ENCODE measurements at regions not wholly inside any gene's neighbourhood (a gene's known extent, or its start where the extent isn't known, plus 50 kb on each side); places are given as distances from the start of the nearest gene placed in this dataset.

DNA sequence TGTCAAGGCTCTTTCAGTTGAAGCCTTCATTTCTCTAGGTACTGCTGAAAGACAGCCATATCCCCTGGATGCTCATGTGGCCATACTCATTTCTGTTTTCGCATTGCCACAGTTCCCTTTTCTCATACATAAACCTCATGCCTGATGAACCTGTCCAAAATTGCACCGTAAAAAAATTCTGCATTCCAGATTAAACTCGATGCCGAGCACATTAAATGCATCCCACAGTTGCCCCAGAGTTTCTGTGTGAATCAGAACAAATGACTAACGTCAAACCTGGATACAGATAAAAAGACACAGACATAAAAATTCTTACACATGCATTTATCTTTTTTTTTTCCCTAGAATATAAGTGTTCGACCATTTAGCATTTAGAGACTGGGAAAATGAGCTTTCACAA lies 288.2 kb downstream of the COG6 start:
- Mint-ChIP-seq H3K9me3 (peaks cover 5% of the 10 kb centered on the region), H3K36me3 (ENCODE audit: low read depth) (no peaks in the 10 kb centered on the region), H3K27me3 (ENCODE audit: low read depth) (peaks cover 10% of the 10 kb centered on the region), H3K27ac (no peak overlapping the region), H3K4me1 (peaks cover 24% of the 10 kb centered on the region), H3K4me3 (no peak overlapping the region)
- TF ChIP-seq, protein P1, sequence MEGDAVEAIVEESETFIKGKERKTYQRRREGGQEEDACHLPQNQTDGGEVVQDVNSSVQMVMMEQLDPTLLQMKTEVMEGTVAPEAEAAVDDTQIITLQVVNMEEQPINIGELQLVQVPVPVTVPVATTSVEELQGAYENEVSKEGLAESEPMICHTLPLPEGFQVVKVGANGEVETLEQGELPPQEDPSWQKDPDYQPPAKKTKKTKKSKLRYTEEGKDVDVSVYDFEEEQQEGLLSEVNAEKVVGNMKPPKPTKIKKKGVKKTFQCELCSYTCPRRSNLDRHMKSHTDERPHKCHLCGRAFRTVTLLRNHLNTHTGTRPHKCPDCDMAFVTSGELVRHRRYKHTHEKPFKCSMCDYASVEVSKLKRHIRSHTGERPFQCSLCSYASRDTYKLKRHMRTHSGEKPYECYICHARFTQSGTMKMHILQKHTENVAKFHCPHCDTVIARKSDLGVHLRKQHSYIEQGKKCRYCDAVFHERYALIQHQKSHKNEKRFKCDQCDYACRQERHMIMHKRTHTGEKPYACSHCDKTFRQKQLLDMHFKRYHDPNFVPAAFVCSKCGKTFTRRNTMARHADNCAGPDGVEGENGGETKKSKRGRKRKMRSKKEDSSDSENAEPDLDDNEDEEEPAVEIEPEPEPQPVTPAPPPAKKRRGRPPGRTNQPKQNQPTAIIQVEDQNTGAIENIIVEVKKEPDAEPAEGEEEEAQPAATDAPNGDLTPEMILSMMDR (IDR thresholded peaks at IDR 0.05; ENCODE audit: unreplicated experiment in 3 of 3) = no peak

DNA sequence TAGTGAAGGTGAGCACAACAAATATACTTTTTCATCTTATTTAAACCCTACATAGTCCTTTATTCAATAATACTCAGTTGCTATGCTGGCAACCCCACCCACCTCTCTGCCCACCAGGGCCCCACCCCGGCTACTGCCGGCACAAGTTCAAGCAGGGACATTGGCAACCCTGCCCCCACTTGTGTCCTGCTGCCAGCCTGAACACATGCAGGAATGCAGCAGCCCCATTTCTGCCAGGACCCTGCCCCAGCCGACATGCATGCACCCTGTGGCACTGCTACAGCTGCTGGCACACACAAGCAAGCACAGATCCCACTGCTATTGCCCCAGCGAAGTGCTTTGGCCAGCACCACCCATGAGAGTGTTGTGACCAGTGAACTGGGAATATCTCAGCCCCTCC lies 289.8 kb downstream of the COG6 start:
- Mint-ChIP-seq H3K9me3 (peaks cover 5% of the 10 kb centered on the region), H3K4me3 (no peak overlapping the region), H3K4me1 (peaks cover 19% of the 10 kb centered on the region), H3K36me3 (ENCODE audit: low read depth) (no peaks in the 10 kb centered on the region), H3K27me3 (ENCODE audit: low read depth) (peaks cover 7% of the 10 kb centered on the region), H3K27ac (no peak overlapping the region)
- TF ChIP-seq, protein P1 (IDR thresholded peaks at IDR 0.05; ENCODE audit: unreplicated experiment in 3 of 3) = no peak

DNA sequence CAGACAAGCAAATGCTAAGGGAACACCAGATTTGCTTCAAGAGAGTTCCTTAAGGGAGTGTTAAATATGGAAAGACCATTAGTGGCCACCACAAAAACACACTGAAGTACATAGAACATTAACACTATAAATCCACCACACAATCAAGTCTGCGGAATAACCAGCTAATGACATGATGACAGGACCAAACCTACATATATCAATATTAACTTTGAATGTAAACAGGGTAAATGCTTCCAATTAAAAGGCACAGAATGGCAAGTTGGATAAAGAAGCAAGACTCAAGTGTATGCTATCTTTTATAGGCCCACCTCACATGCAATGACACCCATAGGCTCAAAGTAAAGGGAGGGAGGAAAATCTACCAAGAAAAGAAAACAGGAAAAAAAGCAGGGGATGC lies 291.3 kb downstream of the COG6 start:
- Mint-ChIP-seq H3K36me3 (ENCODE audit: low read depth) (no peaks in the 10 kb centered on the region), H3K4me3 (no peak overlapping the region), H3K9me3 (peaks cover 5% of the 10 kb centered on the region), H3K27me3 (ENCODE audit: low read depth) (peaks cover 7% of the 10 kb centered on the region), H3K27ac (no peak overlapping the region), H3K4me1 (peaks cover 18% of the 10 kb centered on the region)
- TF ChIP-seq, protein P1 (IDR thresholded peaks at IDR 0.05; ENCODE audit: unreplicated experiment in 3 of 3) = no peak

DNA sequence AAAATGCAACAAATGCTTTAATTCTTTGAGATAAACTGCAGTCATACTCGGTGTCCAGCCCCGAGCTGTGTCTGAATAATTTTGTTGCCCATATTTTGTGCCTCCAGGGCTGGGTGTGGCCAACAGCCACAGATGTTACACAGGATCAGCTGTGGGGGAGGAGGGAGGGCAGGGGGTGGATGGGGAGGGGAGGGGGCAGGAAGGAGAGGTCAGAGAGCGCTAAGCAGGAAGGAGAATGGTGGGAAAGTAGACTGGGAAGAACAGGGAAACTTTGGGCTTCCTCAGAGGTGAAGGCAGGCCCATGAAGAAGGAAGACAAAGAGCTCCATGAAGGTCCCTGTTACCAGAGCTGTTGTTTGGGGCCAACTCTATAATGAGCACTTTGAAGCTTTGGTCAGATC lies 295.8 kb downstream of the COG6 start:
- Mint-ChIP-seq H3K27ac (no peak overlapping the region), H3K4me3 (no peak overlapping the region), H3K27me3 (ENCODE audit: low read depth) (peaks cover 6% of the 10 kb centered on the region), H3K36me3 (ENCODE audit: low read depth) (no peaks in the 10 kb centered on the region), H3K9me3 (peaks cover 5% of the 10 kb centered on the region), H3K4me1 (peaks cover 9% of the 10 kb centered on the region)
- TF ChIP-seq, protein P1 (IDR thresholded peaks at IDR 0.05; ENCODE audit: unreplicated experiment in 3 of 3) = no peak

DNA sequence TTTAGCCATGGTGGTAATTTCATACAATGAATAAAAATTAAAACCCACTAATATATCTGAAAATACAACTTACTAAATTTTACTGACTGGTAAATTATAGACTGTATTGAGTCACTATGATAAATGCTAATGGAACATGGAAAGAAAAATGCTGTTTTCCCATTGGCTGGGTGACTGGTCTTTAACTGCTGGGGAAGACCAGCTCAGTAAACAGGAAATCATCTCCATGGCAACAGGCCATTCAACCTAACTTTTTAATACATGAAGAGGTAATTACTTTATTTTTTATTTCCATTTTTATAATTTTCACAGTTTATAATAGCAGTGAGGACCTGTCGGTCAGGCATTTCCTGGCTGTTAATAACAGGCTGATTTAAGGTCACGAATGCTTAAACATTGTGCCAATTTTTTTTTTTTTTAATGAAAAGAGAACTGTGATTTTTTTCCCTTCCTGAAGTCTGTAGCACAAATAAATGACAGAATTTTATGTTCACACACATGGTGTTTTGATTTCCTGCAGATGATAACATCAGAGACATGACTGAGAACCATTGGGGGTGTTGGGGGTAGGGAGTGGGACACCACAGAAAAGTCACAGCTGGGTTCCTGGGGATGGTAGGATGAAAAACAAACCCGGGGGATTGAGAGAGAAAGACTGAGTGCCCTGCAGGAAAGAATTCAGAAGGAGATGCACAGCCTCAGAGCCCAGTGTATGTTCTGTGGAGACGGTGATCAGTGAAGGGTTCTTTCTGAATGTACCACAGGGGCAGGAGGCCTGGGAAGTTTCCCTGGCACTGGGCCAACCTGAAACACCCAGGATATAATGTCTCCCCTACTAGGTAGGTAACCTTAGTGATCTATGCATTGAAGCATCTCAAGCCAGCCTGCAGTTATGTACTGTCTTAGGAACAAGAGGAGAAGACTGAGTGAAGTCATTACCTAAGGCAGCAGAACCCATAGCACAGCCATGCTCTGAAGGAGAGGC lies 297.1 kb downstream of the COG6 start:
- peaks cover 9% of the 10 kb centered on the region for H3K4me1 Mint-ChIP-seq
- no peaks in the 10 kb centered on the region for H3K36me3 Mint-ChIP-seq (ENCODE audit: low read depth)
- peaks cover 7% of the 10 kb centered on the region for H3K27me3 Mint-ChIP-seq (ENCODE audit: low read depth)
- peaks cover 3% of the 10 kb centered on the region for H3K9me3 Mint-ChIP-seq
- no peak overlapping the region for H3K4me3 Mint-ChIP-seq
- TF ChIP-seq, protein P1 (IDR thresholded peaks at IDR 0.05; ENCODE audit: unreplicated experiment in 3 of 3) = no peak
- peak overlapping the region; percentile 55 to 80 (median 59) for H3K27ac Mint-ChIP-seq
